Liver (tissue), 8 donors: ENCODE measurements at regions not wholly inside any gene's neighbourhood (a gene's known extent, or its start where the extent isn't known, plus 50 kb on each side); places are given as distances from the start of the nearest gene placed in this dataset.

Experiments
- DNase-seq: peaks from one replicate; pipeline ENCODE4 v3.0.0-alpha.2; 2017; ENCODE audit warnings: low spot score
- H3K27ac ChIP-seq, 2 donors: one replicate each; pipeline ENCODE4 v1.7.0; 2013; ENCODE audit warnings: inconsistent platforms in 2 of 2, low read length in 2 of 2, control low read depth in 1 of 2, low read depth in 1 of 2, mild to moderate bottlenecking in 1 of 2
- H3K27me3 ChIP-seq, 4 donors: one replicate each; pipeline versions ENCODE4 v1.6.1 to v1.7.0; 2013; ENCODE audit warnings: low read length in 3 of 4, inconsistent platforms in 1 of 4, mild to moderate bottlenecking in 1 of 4, moderate library complexity in 1 of 4; ENCODE audit not compliant: control insufficient read depth in 4 of 4, insufficient read depth in 4 of 4
- H3K36me3 ChIP-seq, 4 donors: one replicate each; pipeline versions ENCODE4 v1.6.1 to v1.7.0; 2013; ENCODE audit warnings: low read length in 3 of 4, mild to moderate bottlenecking in 3 of 4, low read depth in 1 of 4, moderate library complexity in 1 of 4; ENCODE audit not compliant: control insufficient read depth in 4 of 4, insufficient read depth in 3 of 4
- H3K4me1 ChIP-seq, 4 donors: one replicate each; pipeline versions ENCODE4 v1.6.1 to v1.7.0; 2013; ENCODE audit warnings: low read length in 3 of 4, mild to moderate bottlenecking in 3 of 4, moderate library complexity in 1 of 4; ENCODE audit not compliant: control insufficient read depth in 4 of 4, insufficient read depth in 4 of 4
- H3K4me3 ChIP-seq, 3 donors: one replicate each; pipeline versions ENCODE4 v1.6.1 to v1.7.0; 2013; ENCODE audit warnings: low read length in 3 of 3, control low read depth in 1 of 3, low read depth in 1 of 3, mild to moderate bottlenecking in 1 of 3
- H3K9ac ChIP-seq, 2 donors: one replicate each; pipeline ENCODE4 v1.7.0; 2013; ENCODE audit warnings: low read length in 2 of 2, mild to moderate bottlenecking in 2 of 2, moderate library complexity in 2 of 2, control low read depth in 1 of 2, low read depth in 1 of 2
- H3K9me3 ChIP-seq, 4 donors: one replicate each; pipeline versions ENCODE4 v1.6.1 to v1.7.0; 2013; ENCODE audit warnings: low read length in 3 of 4; ENCODE audit not compliant: control insufficient read depth in 4 of 4
- EGR1 ChIP-seq, 2 donors: IDR thresholded peaks; 2 replicates each; pipeline ENCODE4 v1.6.1; 2016 to 2018; ENCODE audit warnings: antibody characterized with exemption in 2 of 2, low read depth in 2 of 2
- GABPA ChIP-seq, 2 donors: IDR thresholded peaks in 1 of 2; conservative IDR thresholded peaks in 1 of 2; 2 replicates each; pipeline ENCODE4 v1.6.1; 2016; ENCODE audit warnings: antibody characterized with exemption in 2 of 2, mild to moderate bottlenecking in 1 of 2, moderate library complexity in 1 of 2
- HNF4A ChIP-seq, 2 donors: conservative IDR thresholded peaks; 2 replicates each; pipeline ENCODE4 v1.6.1; 2016; ENCODE audit warnings: antibody characterized with exemption in 2 of 2, mild to moderate bottlenecking in 2 of 2
- JUND ChIP-seq, 2 donors: IDR thresholded peaks; 2 replicates each; pipeline ENCODE4 v1.6.1; 2016; ENCODE audit warnings: antibody characterized with exemption in 2 of 2
- RAD21 ChIP-seq, 2 donors: IDR thresholded peaks; 2 replicates each; pipeline ENCODE4 v1.6.1; 2016; ENCODE audit warnings: antibody characterized with exemption in 2 of 2, mild to moderate bottlenecking in 2 of 2
- RXRA ChIP-seq, 2 donors: IDR thresholded peaks; 2 replicates each; pipeline ENCODE4 v1.6.1; 2017 to 2018; ENCODE audit warnings: antibody characterized with exemption in 2 of 2, mild to moderate bottlenecking in 1 of 2
- SP1 ChIP-seq: IDR thresholded peaks from 2 replicates; pipeline ENCODE4 v1.6.1; 2018; ENCODE audit warnings: antibody characterized with exemption, mild to moderate bottlenecking
- TAF1 ChIP-seq: conservative IDR thresholded peaks from 2 replicates; pipeline ENCODE4 v1.6.1; 2016; ENCODE audit warnings: antibody characterized with exemption, mild to moderate bottlenecking
- WGBS: extraction: QIAGEN DNeasy Blood & Tissue Kit; methylation state at CpG from one replicate; pipeline ENCODE4 v1.1.7; 2013; 5-methylcytosine and 5-hydroxymethylcytosine counted together
- TF ChIP-seq, protein P1 (sequence below): IDR thresholded peaks from 2 replicates; pipeline ENCODE4 v1.6.1; 2016; ENCODE audit warnings: antibody characterized with exemption, mild to moderate bottlenecking
- TF ChIP-seq, protein P2 (sequence below): IDR thresholded peaks from 2 replicates; pipeline ENCODE4 v1.6.1; 2016; ENCODE audit warnings: antibody characterized with exemption
- TF ChIP-seq, protein P3 (sequence below): fragments of 150-350 bp; IDR thresholded peaks from 2 replicates; pipeline ENCODE4 v1.5.1; 2017; ENCODE audit warnings: improper control_type of control experiment, low read depth, low read length; ENCODE audit not compliant: missing input control
- TF ChIP-seq, protein P4 (sequence below): IDR thresholded peaks from 2 replicates; pipeline ENCODE4 v1.6.1; 2016; ENCODE audit warnings: antibody characterized with exemption
- donor health status: healthy.
- donor health status: healthy.
- donor health status: healthy.
- donor health status: healthy.
- donor health status: healthy.

DNA sequence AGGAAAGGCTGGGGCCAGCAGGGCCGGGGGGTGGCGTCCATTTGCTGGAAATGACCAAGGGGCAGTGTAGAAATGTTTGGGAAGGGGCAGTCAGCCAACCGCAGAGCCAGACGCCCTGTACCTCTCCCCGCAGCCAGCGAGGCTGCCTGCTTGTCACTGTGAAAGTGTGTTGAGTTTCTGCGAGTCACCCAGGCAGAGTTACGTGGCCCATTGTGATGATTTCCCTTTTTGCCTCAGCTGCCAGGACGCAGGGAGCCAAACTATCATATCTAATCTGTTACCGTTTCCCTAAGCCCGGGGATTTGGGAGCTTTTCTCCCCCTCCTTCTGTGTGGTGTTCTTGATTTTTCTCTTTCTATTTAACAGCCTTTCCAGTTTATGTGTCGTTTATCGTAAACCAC, 67.9 kb upstream of the STX16 start:
- no peak overlapping the region for H3K4me3 ChIP-seq
- H3K9ac ChIP-seq = no peak overlapping the region
- H3K4me1 ChIP-seq = no peaks in the 10 kb centered on the region
- 49% methylated on average over 13 of the region's 13 CpGs for WGBS
- DNase-seq = no peak
- peaks cover 0 to 4% (median 0%) of the 10 kb centered on the region in 4 donors for H3K9me3 ChIP-seq
- TF ChIP-seq SP1 (no peak), EGR1 (IDR thresholded peaks at IDR 0.05; ENCODE audit: low read depth in 2 of 2) (no peak), RXRA (IDR thresholded peaks at IDR 0.05) (no peak), JUND (IDR thresholded peaks at IDR 0.05) (no peak), RAD21 (IDR thresholded peaks at IDR 0.05) (no peak), TAF1 (no peak), GABPA (IDR thresholded peaks at IDR 0.05 in 1 of 2, conservative IDR thresholded peaks at IDR 0.05 in 1 of 2) (no peak), HNF4A (conservative IDR thresholded peaks at IDR 0.05) (no peak)
- TF ChIP-seq, protein P1, sequence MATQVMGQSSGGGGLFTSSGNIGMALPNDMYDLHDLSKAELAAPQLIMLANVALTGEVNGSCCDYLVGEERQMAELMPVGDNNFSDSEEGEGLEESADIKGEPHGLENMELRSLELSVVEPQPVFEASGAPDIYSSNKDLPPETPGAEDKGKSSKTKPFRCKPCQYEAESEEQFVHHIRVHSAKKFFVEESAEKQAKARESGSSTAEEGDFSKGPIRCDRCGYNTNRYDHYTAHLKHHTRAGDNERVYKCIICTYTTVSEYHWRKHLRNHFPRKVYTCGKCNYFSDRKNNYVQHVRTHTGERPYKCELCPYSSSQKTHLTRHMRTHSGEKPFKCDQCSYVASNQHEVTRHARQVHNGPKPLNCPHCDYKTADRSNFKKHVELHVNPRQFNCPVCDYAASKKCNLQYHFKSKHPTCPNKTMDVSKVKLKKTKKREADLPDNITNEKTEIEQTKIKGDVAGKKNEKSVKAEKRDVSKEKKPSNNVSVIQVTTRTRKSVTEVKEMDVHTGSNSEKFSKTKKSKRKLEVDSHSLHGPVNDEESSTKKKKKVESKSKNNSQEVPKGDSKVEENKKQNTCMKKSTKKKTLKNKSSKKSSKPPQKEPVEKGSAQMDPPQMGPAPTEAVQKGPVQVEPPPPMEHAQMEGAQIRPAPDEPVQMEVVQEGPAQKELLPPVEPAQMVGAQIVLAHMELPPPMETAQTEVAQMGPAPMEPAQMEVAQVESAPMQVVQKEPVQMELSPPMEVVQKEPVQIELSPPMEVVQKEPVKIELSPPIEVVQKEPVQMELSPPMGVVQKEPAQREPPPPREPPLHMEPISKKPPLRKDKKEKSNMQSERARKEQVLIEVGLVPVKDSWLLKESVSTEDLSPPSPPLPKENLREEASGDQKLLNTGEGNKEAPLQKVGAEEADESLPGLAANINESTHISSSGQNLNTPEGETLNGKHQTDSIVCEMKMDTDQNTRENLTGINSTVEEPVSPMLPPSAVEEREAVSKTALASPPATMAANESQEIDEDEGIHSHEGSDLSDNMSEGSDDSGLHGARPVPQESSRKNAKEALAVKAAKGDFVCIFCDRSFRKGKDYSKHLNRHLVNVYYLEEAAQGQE = no peak
- TF ChIP-seq, protein P2, sequence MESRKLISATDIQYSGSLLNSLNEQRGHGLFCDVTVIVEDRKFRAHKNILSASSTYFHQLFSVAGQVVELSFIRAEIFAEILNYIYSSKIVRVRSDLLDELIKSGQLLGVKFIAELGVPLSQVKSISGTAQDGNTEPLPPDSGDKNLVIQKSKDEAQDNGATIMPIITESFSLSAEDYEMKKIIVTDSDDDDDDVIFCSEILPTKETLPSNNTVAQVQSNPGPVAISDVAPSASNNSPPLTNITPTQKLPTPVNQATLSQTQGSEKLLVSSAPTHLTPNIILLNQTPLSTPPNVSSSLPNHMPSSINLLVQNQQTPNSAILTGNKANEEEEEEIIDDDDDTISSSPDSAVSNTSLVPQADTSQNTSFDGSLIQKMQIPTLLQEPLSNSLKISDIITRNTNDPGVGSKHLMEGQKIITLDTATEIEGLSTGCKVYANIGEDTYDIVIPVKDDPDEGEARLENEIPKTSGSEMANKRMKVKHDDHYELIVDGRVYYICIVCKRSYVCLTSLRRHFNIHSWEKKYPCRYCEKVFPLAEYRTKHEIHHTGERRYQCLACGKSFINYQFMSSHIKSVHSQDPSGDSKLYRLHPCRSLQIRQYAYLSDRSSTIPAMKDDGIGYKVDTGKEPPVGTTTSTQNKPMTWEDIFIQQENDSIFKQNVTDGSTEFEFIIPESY = no peak
- TF ChIP-seq, protein P3, sequence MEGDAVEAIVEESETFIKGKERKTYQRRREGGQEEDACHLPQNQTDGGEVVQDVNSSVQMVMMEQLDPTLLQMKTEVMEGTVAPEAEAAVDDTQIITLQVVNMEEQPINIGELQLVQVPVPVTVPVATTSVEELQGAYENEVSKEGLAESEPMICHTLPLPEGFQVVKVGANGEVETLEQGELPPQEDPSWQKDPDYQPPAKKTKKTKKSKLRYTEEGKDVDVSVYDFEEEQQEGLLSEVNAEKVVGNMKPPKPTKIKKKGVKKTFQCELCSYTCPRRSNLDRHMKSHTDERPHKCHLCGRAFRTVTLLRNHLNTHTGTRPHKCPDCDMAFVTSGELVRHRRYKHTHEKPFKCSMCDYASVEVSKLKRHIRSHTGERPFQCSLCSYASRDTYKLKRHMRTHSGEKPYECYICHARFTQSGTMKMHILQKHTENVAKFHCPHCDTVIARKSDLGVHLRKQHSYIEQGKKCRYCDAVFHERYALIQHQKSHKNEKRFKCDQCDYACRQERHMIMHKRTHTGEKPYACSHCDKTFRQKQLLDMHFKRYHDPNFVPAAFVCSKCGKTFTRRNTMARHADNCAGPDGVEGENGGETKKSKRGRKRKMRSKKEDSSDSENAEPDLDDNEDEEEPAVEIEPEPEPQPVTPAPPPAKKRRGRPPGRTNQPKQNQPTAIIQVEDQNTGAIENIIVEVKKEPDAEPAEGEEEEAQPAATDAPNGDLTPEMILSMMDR = no peak
- TF ChIP-seq, protein P4, sequence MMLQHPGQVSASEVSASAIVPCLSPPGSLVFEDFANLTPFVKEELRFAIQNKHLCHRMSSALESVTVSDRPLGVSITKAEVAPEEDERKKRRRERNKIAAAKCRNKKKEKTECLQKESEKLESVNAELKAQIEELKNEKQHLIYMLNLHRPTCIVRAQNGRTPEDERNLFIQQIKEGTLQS = no peak
- H3K36me3 ChIP-seq = no peaks in the 10 kb centered on the region
- H3K27me3 ChIP-seq = no peaks in the 10 kb centered on the region
- no peak overlapping the region for H3K27ac ChIP-seq

DNA sequence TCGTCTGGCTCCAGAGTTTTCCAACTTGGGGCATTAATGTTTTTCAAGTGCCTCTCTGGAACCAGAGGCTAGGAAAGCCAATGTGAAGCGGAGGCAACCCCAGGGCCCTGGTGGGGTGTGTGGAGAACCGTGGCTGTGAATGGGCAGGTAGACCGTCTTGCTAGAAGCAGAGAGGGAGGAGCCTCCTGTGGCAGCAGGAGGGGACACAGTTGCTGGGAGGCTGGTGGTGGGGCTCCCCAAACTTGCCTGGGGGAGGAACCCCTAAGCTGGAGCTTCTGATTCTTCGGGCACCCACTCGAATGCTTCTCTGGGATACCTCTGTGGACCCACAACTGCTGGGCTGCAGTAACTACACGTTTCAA, 65.3 kb upstream of the APCDD1L start:
- Histone ChIP-seq H3K4me3 (no peak overlapping the region), H3K4me1 (no peaks in the 10 kb centered on the region), H3K27me3 (no peaks in the 10 kb centered on the region), H3K9ac (no peak overlapping the region), H3K36me3 (no peaks in the 10 kb centered on the region), H3K27ac (no peak overlapping the region), H3K9me3 (no peaks in the 10 kb centered on the region)
- DNase-seq = no peak
- TF ChIP-seq HNF4A (conservative IDR thresholded peaks at IDR 0.05) = no peak
- TF ChIP-seq EGR1 (IDR thresholded peaks at IDR 0.05; ENCODE audit: low read depth in 2 of 2) = no peak
- WGBS = 79% methylated on average over 7 of the region's 7 CpGs
